MM.1S (cell line): ENCODE measurements at regions not wholly inside any gene's neighbourhood (a gene's known extent, or its start where the extent isn't known, plus 50 kb on each side); places are given as distances from the start of the nearest gene placed in this dataset.

Experiments used
- DNase-seq: peaks from one replicate; pipeline ENCODE4 v3.0.0-alpha.2; 2015
- H2AFZ ChIP-seq: fragments of 300-600 bp; sonication (generic); 2 replicates; pipeline ENCODE4 v1.6.0; 2016; ENCODE audit warnings: antibody characterized with exemption, low read length
- H3F3A ChIP-seq: fragments of 300-600 bp; sonication (generic); 2 replicates; pipeline ENCODE4 v1.6.1; 2016; ENCODE audit warnings: mild to moderate bottlenecking, antibody characterized with exemption, low read length, moderate library complexity, mixed read lengths; ENCODE audit not compliant: insufficient read depth
- H3K27ac ChIP-seq: fragments of 300-600 bp; sonication (generic); 2 replicates; pipeline ENCODE4 v1.5.1; 2016; ENCODE audit warnings: mild to moderate bottlenecking, low read length
- H3K27me3 ChIP-seq: fragments of 300-600 bp; sonication (generic); replicated peaks from 2 replicates; pipeline ENCODE4 v1.6.0; 2016; ENCODE audit warnings: low read length; ENCODE audit not compliant: insufficient read depth
- H3K36me3 ChIP-seq: fragments of 300-600 bp; sonication (generic); replicated peaks from 2 replicates; pipeline ENCODE4 v1.6.1; 2016; ENCODE audit warnings: mild to moderate bottlenecking, low read length, mixed read lengths; ENCODE audit not compliant: insufficient read depth
- H3K4me1 ChIP-seq: fragments of 300-600 bp; sonication (generic); 2 replicates; pipeline ENCODE4 v1.6.1; 2016; ENCODE audit warnings: low read length, mixed read lengths
- H3K4me2 ChIP-seq: fragments of 300-600 bp; sonication (generic); 2 replicates; pipeline ENCODE4 v1.6.0; 2016; ENCODE audit warnings: low read depth, low read length
- H3K4me3 ChIP-seq: fragments of 300-600 bp; sonication (generic); 2 replicates; pipeline ENCODE4 v1.5.1; 2016; ENCODE audit warnings: low read length, mixed read lengths
- H3K79me2 ChIP-seq: fragments of 300-600 bp; sonication (generic); 2 replicates; pipeline ENCODE4 v1.6.1; 2016; ENCODE audit warnings: mixed run types, low read length, mixed read lengths
- H3K9ac ChIP-seq: fragments of 300-600 bp; sonication (generic); 2 replicates; pipeline ENCODE4 v1.6.1; 2016; ENCODE audit warnings: low read length, mixed read lengths
- H3K9me2 ChIP-seq: fragments of 300-600 bp; sonication (generic); replicated peaks from 2 replicates; pipeline ENCODE4 v1.6.1; 2016; ENCODE audit warnings: mild to moderate bottlenecking, low read length, mixed read lengths; ENCODE audit not compliant: insufficient read depth
- H3K9me3 ChIP-seq: fragments of 300-600 bp; sonication (generic); replicated peaks from 2 replicates; pipeline ENCODE4 v1.6.1; 2016; ENCODE audit warnings: mild to moderate bottlenecking, low read length, mixed read lengths; ENCODE audit not compliant: insufficient read depth
- H4K20me1 ChIP-seq: fragments of 300-600 bp; sonication (generic); 2 replicates; pipeline ENCODE4 v1.6.1; 2016; ENCODE audit warnings: mild to moderate bottlenecking, low read length, moderate library complexity, mixed read lengths; ENCODE audit not compliant: insufficient read depth
- CTCF ChIP-seq: fragments of 300-600 bp; sonication (generic); IDR thresholded peaks from 2 replicates; pipeline ENCODE4 v1.5.1; 2016; ENCODE audit warnings: antibody characterized with exemption, low read length, mixed read lengths
- EZH2 ChIP-seq: fragments of 300-600 bp; sonication (generic); optimal IDR thresholded peaks from 2 replicates; pipeline ENCODE3; 2017; ENCODE audit warnings: low read depth, mild to moderate bottlenecking, antibody characterized with exemption, low read length, mixed read lengths
- EZH2phosphoT487 ChIP-seq: fragments of 300-600 bp; sonication (generic); IDR thresholded peaks from 2 replicates; pipeline ENCODE4 v1.6.1; 2018; ENCODE audit warnings: antibody characterized with exemption, low read length

- Histone ChIP-seq H3K9me3 (no peaks in the 10 kb centered on the region), H3K9me2 (no peaks in the 10 kb centered on the region), H3K79me2 (no peaks in the 10 kb centered on the region), H3F3A (no peaks in the 10 kb centered on the region), H3K4me3 (no peak overlapping the region), H3K27me3 (no peaks in the 10 kb centered on the region), H3K4me2 (no peak overlapping the region), H2AFZ (no peak overlapping the region), H3K36me3 (no peaks in the 10 kb centered on the region), H3K4me1 (no peaks in the 10 kb centered on the region), H3K9ac (no peak overlapping the region), H3K27ac (no peak overlapping the region), H4K20me1 (no peaks in the 10 kb centered on the region)
- TF ChIP-seq EZH2, result no peak
- TF ChIP-seq EZH2phosphoT487, result no peak
- no peak for TF ChIP-seq CTCF
- DNase-seq, result no peak
Measured at GRCh38 chr16:51313198-51313597, 162.1 kb upstream of the SALL1 start.

DNA sequence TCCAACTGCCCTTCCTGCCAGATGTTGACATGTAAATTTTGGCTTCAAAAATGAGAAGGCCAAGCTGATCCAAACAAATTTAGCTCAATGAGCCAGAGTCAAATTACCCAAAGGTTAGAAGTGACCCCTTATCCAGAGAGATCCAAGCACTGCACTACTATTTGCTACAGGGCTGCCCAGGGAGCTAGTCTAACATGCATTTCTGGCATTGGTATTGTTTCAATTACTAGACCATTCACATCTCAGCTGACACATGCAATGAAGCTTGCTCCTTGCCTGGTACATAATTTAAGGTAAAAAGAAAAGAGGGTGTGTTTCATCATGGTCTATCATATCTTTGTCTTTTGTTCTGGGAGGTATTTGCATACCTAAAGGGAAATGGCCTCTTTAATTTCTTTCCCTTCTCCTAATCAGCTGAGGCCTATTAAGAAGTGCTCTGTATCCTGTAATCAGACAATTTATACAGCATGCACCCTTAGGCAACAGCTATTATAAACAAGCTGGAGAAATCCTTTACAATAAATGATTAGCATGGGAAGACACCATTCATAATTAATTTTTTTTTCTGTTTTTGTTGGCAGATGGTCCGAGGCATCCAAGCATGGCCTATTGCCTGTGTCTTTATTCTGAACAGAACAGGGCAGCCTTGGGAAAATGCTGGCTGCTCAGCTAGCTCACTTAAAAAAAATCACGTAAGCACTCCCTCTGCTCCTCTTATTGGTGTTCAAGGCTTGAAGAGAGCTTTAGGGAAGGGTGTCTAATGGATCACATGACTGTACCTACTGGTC, 161.5 kb upstream of the SALL1 start:
- no peak overlapping the region for H3K4me2 ChIP-seq
- TF ChIP-seq EZH2, result no peak
- no peak for TF ChIP-seq EZH2phosphoT487
- TF ChIP-seq CTCF, result no peak
- no peaks in the 10 kb centered on the region for H4K20me1 ChIP-seq
- no peaks in the 10 kb centered on the region for H3K79me2 ChIP-seq
- H3K27me3 ChIP-seq, result no peaks in the 10 kb centered on the region
- no peak overlapping the region for H3K9ac ChIP-seq
- H3K27ac ChIP-seq, result no peak overlapping the region
- no peak for DNase-seq
- H3K36me3 ChIP-seq, result no peaks in the 10 kb centered on the region
- H3K9me3 ChIP-seq, result no peaks in the 10 kb centered on the region
- H3K4me3 ChIP-seq, result no peak overlapping the region
- H3F3A ChIP-seq, result no peaks in the 10 kb centered on the region
- no peaks in the 10 kb centered on the region for H3K4me1 ChIP-seq
- no peaks in the 10 kb centered on the region for H3K9me2 ChIP-seq
- H2AFZ ChIP-seq, result no peak overlapping the region

- no peaks in the 10 kb centered on the region for H3K4me1 ChIP-seq
- H3K4me3 ChIP-seq, result no peak overlapping the region
- H2AFZ ChIP-seq, result no peak overlapping the region
- H3K79me2 ChIP-seq, result no peaks in the 10 kb centered on the region
- DNase-seq, result no peak
- no peaks in the 10 kb centered on the region for H4K20me1 ChIP-seq
- no peaks in the 10 kb centered on the region for H3F3A ChIP-seq
- no peaks in the 10 kb centered on the region for H3K27me3 ChIP-seq
- no peak overlapping the region for H3K4me2 ChIP-seq
- no peak overlapping the region for H3K9ac ChIP-seq
- no peak overlapping the region for H3K27ac ChIP-seq
- no peaks in the 10 kb centered on the region for H3K9me3 ChIP-seq
- TF ChIP-seq CTCF, result no peak
- no peak for TF ChIP-seq EZH2
- TF ChIP-seq EZH2phosphoT487, result no peak
- no peaks in the 10 kb centered on the region for H3K9me2 ChIP-seq
- H3K36me3 ChIP-seq, result no peaks in the 10 kb centered on the region
Measured at GRCh38 chr16:51310159-51310558, 159.1 kb upstream of the SALL1 start.
